HG03045 (cell line): ENCODE measurements at regions not wholly inside any gene's neighbourhood (a gene's known extent, or its start where the extent isn't known, plus 50 kb on each side); places are given as distances from the start of the nearest gene placed in this dataset.
"Not testable (repeated sequence)": the region's sequence is repeated elsewhere in the genome, so short reads cannot be mapped to it uniquely, and the experiment has no call there.

Experiments
- ATAC-seq: cut with Tn5 transposase; IDR thresholded peaks from one replicate; pipeline ENCODE4 v1.9.1; 2021; ENCODE audit warnings: mild to moderate bottlenecking, moderate library complexity; ENCODE audit not compliant: unreplicated experiment

DNA sequence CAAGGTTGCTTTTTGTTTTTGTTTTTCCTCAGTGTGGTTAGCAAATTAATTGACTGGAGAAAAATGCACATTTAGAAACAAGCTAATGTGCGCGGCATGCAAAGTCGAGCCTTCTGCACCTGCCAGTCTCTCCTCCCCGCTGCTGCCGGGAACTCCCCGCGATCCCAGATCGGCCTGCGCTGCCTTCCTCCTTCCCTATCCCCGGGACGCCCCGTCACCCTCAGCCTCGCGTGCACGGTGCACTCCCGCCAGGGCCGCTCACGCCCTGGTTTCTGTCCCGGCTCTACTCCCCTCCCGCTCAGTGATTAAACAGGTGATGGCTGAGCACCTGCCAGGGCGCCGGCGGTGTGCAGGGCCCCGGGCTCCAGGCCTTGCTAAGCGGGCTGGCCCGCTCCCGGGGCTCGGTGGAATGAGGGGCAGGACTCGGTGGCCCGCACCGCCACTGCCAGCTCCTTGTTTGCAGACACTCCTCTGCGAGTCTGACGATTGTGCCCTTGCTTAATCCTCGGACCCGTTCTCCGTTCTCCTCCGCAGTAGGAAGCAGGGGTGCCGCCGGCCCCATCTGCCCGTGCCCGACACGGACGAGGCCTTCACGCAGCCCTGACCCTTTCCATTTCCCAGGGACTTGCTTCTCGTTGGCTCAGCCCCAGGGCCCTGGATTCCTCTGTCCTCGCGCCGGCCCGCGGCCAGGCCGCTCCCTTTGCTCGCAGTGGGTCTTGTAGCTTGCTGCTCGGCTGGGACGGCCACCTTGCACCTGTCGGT lies 143.4 kb downstream of the TRIML1 start:
- no peak for ATAC-seq

GRCh38 chr4:188287169-188287894 lies 148.1 kb downstream of the TRIML1 start:
- ATAC-seq = no peak

DNA sequence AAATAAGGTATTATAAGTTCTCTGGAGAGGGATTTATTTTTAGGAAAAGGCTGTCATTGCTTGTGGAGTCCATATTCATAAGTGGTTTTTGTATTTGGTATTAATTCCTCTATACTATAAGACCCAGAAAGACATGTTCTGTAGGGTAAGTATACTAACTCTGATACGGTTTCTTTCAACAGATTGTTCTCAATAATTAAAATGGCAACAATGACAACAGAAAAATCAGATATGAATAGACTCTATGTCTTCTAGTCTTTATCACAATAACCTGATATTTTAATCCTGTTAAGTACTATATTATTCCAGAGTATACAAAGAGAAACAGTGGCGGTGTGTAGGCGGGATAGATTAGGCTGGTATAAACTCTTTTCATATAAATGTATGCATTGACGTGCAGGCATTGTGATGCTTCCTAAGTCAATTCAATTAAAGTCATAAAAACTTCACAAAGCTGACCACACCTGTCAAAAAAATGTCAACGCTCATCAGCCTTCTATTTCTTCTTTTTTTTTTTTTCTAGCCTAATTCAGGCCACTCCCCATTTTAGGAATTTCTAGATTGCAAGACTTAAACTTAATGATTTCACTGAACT lies 150.4 kb downstream of the TRIML1 start:
- ATAC-seq = no peak

- no peak for ATAC-seq
These were observed 156.7 kb downstream of the TRIML1 start for GRCh38 chr4:188295899-188296298.

GRCh38 chr4:188296331-188296730 lies 157.1 kb downstream of the TRIML1 start:
- no peak for ATAC-seq

DNA sequence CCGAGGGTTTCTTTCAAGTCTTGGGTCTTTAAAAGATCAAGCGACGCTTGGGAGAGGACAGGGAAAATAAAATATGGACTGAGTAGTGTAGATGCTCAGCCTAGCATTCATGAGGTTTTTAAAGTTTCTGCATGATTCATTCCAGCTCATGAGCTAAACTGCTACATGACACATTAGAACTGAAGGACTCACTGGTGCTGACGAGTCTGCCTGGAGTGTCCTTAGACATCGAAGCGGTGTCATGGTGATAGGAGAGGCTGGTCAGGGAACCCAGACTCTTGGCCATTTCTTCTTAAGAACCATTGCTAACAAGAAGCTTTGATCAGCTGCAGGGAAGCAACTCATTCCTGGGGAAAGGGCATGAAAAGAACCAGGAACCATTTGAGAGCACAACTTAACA lies 158.6 kb downstream of the TRIML1 start:
- ATAC-seq = no peak

GRCh38 chr4:188299161-188299560 lies 159.9 kb downstream of the TRIML1 start:
- no peak for ATAC-seq

DNA sequence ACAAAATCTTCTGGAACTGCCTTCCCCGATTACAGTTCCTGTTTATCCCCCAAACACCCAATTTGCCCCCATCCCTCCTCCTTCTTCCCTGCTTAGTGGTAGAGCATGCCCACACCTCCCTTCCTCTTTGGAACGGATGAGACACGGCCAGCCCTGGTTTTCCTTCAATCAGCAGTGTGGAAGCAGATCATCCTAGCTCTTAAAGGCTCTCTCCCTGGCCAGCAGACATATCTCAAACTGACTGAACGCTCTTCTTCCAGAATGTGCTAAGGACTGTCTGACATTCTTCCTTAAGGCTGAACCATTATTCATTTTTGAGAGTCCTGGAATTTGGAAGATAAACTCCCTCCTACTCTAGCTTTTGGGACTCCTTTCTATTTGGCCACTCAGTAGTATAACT lies 161.1 kb downstream of the TRIML1 start:
- no peak for ATAC-seq

DNA sequence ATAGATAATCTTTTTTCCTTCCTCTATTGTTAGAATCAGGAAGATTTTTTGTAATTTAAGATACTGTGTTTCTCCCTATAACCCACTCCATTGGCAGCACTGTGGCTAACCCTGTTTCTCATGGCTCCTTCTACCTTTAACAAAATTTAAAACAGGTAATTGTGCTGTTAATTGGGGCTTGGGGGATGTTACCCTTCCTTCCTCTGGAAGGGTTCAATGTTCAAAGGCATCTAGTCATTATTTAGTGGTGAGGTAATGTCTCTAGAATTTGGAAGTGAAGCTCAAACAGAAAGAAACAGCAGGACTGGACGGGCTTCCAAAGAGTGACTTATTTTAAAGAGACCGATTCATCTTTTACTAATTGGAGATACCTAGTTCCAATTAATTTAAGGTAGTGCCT lies 166.4 kb downstream of the TRIML1 start:
- ATAC-seq = no peak

DNA sequence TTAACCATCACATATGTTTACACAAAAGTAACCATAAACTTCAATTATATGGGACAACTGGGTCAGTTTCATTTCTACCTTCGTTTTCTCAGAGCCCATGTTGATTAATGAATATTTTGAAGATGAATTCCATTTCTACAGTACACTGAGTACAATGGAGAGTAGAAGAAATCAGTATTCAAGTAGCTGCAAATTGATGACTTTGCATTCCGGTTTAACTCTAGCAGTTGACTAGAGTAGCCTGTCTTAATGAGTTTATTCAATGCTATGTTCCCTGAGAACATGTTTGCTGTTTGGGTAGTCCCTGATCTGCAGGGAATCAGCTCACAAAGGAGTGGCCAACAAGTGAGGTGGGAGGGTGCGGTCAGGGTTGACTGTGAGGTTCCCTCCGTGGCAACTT lies 168.3 kb downstream of the TRIML1 start:
- ATAC-seq = no peak

- no peak for ATAC-seq
These were observed 168.9 kb downstream of the TRIML1 start for GRCh38 chr4:188308142-188308541.

GRCh38 chr4:188316391-188316790 lies 177.2 kb downstream of the TRIML1 start:
- ATAC-seq = no peak

- no peak for ATAC-seq
These were observed 189.7 kb downstream of the TRIML1 start for GRCh38 chr4:188328966-188329365.

DNA sequence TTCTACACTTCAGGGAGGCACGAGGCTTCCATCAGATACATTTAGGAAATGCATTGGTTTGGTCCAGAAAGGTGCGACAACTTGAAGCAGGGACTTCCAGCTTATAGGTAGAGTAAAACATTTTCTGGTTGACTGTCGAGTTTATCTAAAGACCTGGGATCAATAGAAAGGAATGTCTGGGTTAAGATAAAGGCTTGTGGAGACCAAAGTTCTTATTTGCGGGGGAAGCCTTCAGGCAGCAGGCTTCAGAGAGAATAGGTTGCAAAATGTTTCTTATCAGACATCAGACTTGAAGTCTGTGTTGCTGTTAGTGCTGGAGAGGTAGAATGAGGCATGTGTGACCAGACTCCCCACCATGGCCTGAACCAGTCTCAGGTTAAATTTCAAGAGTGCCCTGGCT lies 190.3 kb downstream of the TRIML1 start:
- ATAC-seq = no peak

- no peak for ATAC-seq
These were observed 193.0 kb downstream of the TRIML1 start for GRCh38 chr4:188332265-188332664.

GRCh38 chr4:188336891-188337290 lies 197.7 kb downstream of the TRIML1 start:
- no peak for ATAC-seq

- ATAC-seq = no peak
These were observed 202.2 kb downstream of the TRIML1 start for GRCh38 chr4:188341428-188341827.

DNA sequence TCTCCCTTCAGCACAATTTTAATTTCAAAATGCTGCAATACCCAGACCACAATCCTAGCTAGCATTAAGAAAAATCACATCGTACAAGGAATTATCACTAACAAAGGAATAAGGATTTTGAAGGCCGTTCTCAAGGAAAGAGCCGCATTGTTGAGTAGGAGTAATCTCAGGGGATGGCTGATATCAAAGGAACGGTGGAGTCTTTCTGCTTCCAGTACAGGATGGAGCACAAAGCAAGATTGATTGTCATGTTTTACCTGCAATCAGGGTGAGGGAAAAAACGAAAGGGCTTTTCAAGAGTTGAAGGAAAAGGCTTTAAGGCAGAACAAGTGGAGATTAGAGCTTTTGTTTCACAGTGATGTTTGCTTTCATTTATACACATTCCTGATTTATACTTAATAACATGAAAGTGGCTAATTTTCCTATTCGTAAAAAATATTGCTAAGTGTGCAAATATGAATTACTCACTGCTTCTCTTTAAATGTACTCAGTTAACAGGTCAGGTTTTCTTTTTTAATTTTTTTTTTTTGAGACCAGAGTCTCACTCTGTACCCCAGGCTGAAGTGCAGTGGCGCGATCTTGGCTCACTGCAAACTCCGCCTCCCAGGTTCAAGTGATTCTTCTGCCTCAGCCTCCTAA lies 207.0 kb downstream of the TRIML1 start:
- no peak for ATAC-seq

DNA sequence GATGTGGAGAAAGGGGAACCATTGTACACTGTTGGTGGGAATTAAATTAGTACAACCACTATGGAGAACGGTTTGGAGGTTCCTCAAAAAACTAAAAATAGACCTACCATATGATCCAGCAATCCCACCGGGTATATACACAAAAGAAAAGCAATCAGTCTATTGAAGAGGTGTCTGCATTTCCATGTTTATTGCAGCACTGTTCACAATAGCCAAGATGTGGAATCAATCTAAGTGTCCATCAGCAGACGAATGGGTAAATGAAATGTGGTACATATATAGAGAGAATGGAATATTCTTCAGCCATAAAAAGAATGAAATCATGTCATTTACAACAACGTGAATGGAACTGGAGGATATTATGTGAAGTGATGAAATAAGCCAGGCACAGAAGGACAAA lies 208.1 kb downstream of the TRIML1 start:
- no peak for ATAC-seq

DNA sequence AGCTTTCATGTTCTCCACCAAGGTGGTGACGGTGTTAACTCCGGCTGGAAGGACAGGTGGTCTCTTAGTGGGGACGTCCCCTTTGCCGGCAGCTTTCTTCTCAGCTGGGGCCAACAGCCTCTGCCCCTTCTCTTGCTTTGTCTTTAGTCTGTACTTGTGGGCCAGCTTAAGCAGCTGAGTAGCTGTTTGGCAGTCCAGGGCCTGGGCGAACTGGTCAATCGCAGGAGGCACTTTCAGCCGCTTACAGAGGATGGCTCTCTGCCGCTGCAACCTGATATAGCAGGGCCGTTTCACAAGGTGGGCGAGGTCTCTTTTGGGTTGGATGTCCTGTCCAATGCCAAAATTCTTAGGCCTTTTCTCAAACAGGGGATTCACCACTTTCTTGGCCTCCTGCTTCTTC lies 210.3 kb downstream of the TRIML1 start:
- not testable (repeated sequence) for ATAC-seq

DNA sequence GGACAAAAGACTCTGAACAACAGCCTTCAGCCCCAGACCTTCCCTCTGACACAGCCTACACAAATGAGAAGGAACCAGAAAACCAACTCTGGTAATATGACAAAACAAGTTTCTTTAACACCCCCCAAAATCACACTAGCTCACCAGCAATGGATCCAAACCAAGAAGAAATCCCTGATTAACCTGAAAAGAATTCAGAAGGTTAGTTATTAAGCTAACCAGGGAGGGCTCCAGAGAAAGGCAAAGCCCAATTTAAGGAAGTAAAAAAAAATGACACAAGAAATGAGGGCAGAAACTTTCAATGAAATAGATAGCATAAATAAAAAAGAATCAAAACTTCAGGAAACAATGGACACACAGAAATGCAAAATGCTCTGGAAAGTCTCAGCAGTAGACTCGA lies 224.0 kb downstream of the TRIML1 start:
- ATAC-seq = no peak

- no peak for ATAC-seq
These were observed 231.5 kb downstream of the TRIML1 start for GRCh38 chr4:188370777-188371176.
